ENCODE measurements at regions not wholly inside any gene's neighbourhood (a gene's known extent, or its start where the extent isn't known, plus 50 kb on each side); places are given as distances from the start of the nearest gene placed in this dataset.
"Not testable (repeated sequence)": the region's sequence is repeated elsewhere in the genome, so short reads cannot be mapped to it uniquely, and the experiment has no call there.

GRCh38 chr1:194447636-194448035, 1261.2 kb upstream of the B3GALT2 start:
- no peaks in the 10 kb centered on the region for H3K9me3 ChIP-seq (ENCODE audit: control insufficient read depth, insufficient read depth, low read length)

GRCh38 chr1:194445244-194445643, 1258.8 kb upstream of the B3GALT2 start:
- no CpG with 5 or more reads among the region's 2 CpGs for WGBS (ENCODE audit: insufficient coverage, insufficient read length)
- no peaks in the 10 kb centered on the region for H3K36me3 ChIP-seq (ENCODE audit: control insufficient read depth, insufficient read depth, low read length)

More at GRCh38 chr1:194447636-194448035, 1261.2 kb upstream of the B3GALT2 start:
- Histone ChIP-seq H3K36me3 (ENCODE audit: control insufficient read depth, insufficient read depth, low read length) (no peaks in the 10 kb centered on the region), H3K4me3 (ENCODE audit: low read length) (no peak overlapping the region), H3K27me3 (ENCODE audit: control insufficient read depth, insufficient read depth, low read length) (no peaks in the 10 kb centered on the region), H3K4me1 (ENCODE audit: control insufficient read depth, insufficient read depth, low read length) (no peaks in the 10 kb centered on the region), H3K27ac (ENCODE audit: low read length) (no peak overlapping the region)
- DNase-seq (ENCODE audit: low read depth, low spot score), result no peak
- WGBS (ENCODE audit: insufficient coverage, insufficient read length), result no CpG with 5 or more reads among the region's 2 CpGs

GRCh38 chr1:194442901-194443575, 1256.6 kb upstream of the B3GALT2 start:
- no peaks in the 10 kb centered on the region for H3K36me3 ChIP-seq (ENCODE audit: control insufficient read depth, insufficient read depth, low read length)
- H3K9me3 ChIP-seq (ENCODE audit: control insufficient read depth, insufficient read depth, low read length), result no peaks in the 10 kb centered on the region
- H3K27ac ChIP-seq (ENCODE audit: low read length), result no peak overlapping the region
- H3K4me1 ChIP-seq (ENCODE audit: control insufficient read depth, insufficient read depth, low read length), result no peaks in the 10 kb centered on the region
- H3K4me3 ChIP-seq (ENCODE audit: low read length), result no peak overlapping the region
- DNase-seq (ENCODE audit: low read depth, low spot score), result no peak
- WGBS (ENCODE audit: insufficient coverage, insufficient read length), result no CpG with 5 or more reads among the region's 9 CpGs
- H3K27me3 ChIP-seq (ENCODE audit: control insufficient read depth, insufficient read depth, low read length), result no peaks in the 10 kb centered on the region

More at GRCh38 chr1:194445244-194445643, 1258.8 kb upstream of the B3GALT2 start:
- Histone ChIP-seq H3K9me3 (ENCODE audit: control insufficient read depth, insufficient read depth, low read length) (no peaks in the 10 kb centered on the region), H3K4me3 (ENCODE audit: low read length) (no peak overlapping the region), H3K4me1 (ENCODE audit: control insufficient read depth, insufficient read depth, low read length) (no peaks in the 10 kb centered on the region), H3K27ac (ENCODE audit: low read length) (no peak overlapping the region), H3K27me3 (ENCODE audit: control insufficient read depth, insufficient read depth, low read length) (no peaks in the 10 kb centered on the region)
- DNase-seq (ENCODE audit: low read depth, low spot score), result no peak

- Histone ChIP-seq H3K4me3 (ENCODE audit: low read length) (no peak overlapping the region), H3K4me1 (ENCODE audit: control insufficient read depth, insufficient read depth, low read length) (no peaks in the 10 kb centered on the region), H3K9me3 (ENCODE audit: control insufficient read depth, insufficient read depth, low read length) (no peaks in the 10 kb centered on the region), H3K36me3 (ENCODE audit: control insufficient read depth, insufficient read depth, low read length) (no peaks in the 10 kb centered on the region), H3K27me3 (ENCODE audit: control insufficient read depth, insufficient read depth, low read length) (no peaks in the 10 kb centered on the region), H3K27ac (ENCODE audit: low read length) (no peak overlapping the region)
- no CpG with 5 or more reads among the region's 2 CpGs for WGBS (ENCODE audit: insufficient coverage, insufficient read length)
- DNase-seq (ENCODE audit: low read depth, low spot score), result no peak
These were observed 1250.7 kb upstream of the B3GALT2 start for GRCh38 chr1:194437135-194437534.

GRCh38 chr1:194431121-194431520, 1244.7 kb upstream of the B3GALT2 start:
- no CpG with 5 or more reads among the region's 21 CpGs for WGBS (ENCODE audit: insufficient coverage, insufficient read length)
- Histone ChIP-seq H3K4me3 (ENCODE audit: low read length) (no peak overlapping the region), H3K9me3 (ENCODE audit: control insufficient read depth, insufficient read depth, low read length) (no peaks in the 10 kb centered on the region), H3K27me3 (ENCODE audit: control insufficient read depth, insufficient read depth, low read length) (no peaks in the 10 kb centered on the region), H3K36me3 (ENCODE audit: control insufficient read depth, insufficient read depth, low read length) (no peaks in the 10 kb centered on the region), H3K27ac (ENCODE audit: low read length) (no peak overlapping the region), H3K4me1 (ENCODE audit: control insufficient read depth, insufficient read depth, low read length) (no peaks in the 10 kb centered on the region)
- no peak for DNase-seq (ENCODE audit: low read depth, low spot score)

GRCh38 chr1:194420706-194421105, 1234.3 kb upstream of the B3GALT2 start:
- DNase-seq (ENCODE audit: low read depth, low spot score), result no peak
- Histone ChIP-seq H3K4me3 (ENCODE audit: low read length) (no peak overlapping the region), H3K36me3 (ENCODE audit: control insufficient read depth, insufficient read depth, low read length) (no peaks in the 10 kb centered on the region), H3K27me3 (ENCODE audit: control insufficient read depth, insufficient read depth, low read length) (no peaks in the 10 kb centered on the region), H3K27ac (ENCODE audit: low read length) (no peak overlapping the region), H3K4me1 (ENCODE audit: control insufficient read depth, insufficient read depth, low read length) (no peaks in the 10 kb centered on the region), H3K9me3 (ENCODE audit: control insufficient read depth, insufficient read depth, low read length) (no peaks in the 10 kb centered on the region; the same call in 1 of the 2 replicates)
- no CpG with 5 or more reads among the region's 4 CpGs for WGBS (ENCODE audit: insufficient coverage, insufficient read length)

DNA sequence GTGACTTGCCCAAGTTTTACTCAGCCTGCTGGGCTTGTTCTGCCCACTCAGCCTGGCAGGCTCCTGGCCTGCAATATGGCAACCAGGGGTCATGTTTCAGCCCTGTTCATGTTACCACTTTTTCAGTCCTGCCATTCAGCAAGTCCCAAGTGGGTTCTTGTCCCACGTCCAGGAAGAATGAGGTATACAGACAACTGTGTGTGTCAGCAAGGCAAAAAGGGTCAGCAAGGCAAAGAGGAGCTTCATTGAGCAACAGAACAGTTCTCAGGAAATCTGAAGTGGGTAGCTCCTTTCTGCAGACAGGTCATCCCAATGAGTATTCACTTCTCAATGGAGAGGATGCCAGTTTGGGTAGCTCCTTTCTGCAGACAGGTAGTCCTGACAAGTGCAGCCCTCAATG, 1233.3 kb upstream of the B3GALT2 start:
- H3K36me3 ChIP-seq (ENCODE audit: control insufficient read depth, insufficient read depth, low read length), result no peaks in the 10 kb centered on the region
- H3K4me1 ChIP-seq (ENCODE audit: control insufficient read depth, insufficient read depth, low read length), result no peaks in the 10 kb centered on the region
- H3K27me3 ChIP-seq (ENCODE audit: control insufficient read depth, insufficient read depth, low read length), result no peaks in the 10 kb centered on the region
- H3K4me3 ChIP-seq (ENCODE audit: low read length), result no peak overlapping the region
- no peak overlapping the region for H3K27ac ChIP-seq (ENCODE audit: low read length)
- WGBS (ENCODE audit: insufficient coverage, insufficient read length), result no CpG with 5 or more reads among the region's 1 CpG
- no peaks in the 10 kb centered on the region; the same call in 1 of the 2 replicates for H3K9me3 ChIP-seq (ENCODE audit: control insufficient read depth, insufficient read depth, low read length)
- peak; percentile 4 for DNase-seq (ENCODE audit: low read depth, low spot score)

DNA sequence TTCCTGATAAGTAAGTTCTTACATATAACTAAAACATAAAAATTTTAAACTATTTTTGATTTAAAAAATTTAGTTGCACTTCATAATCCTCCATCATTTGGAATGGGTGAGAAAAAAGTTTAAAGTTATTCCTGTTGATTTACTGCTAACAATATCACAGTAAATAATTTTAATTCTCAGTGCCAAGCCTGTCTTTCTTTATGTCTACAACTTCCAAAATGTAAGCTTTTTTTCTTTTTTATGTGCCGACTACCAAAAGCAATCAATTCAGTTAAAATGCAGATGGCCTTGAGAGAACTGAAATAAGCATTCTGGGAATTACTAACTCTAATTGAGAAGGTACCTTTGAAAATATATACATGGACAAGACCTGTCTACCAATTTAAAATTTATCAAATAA, 1224.3 kb upstream of the B3GALT2 start:
- no peak for DNase-seq (ENCODE audit: low read depth, low spot score)
- WGBS (ENCODE audit: insufficient coverage, insufficient read length), result no CpG with 5 or more reads among the region's 1 CpG
- H3K4me1 ChIP-seq (ENCODE audit: control insufficient read depth, insufficient read depth, low read length), result no peaks in the 10 kb centered on the region
- H3K27ac ChIP-seq (ENCODE audit: low read length), result no peak overlapping the region
- H3K9me3 ChIP-seq (ENCODE audit: control insufficient read depth, insufficient read depth, low read length), result no peaks in the 10 kb centered on the region
- no peak overlapping the region for H3K4me3 ChIP-seq (ENCODE audit: low read length)
- H3K27me3 ChIP-seq (ENCODE audit: control insufficient read depth, insufficient read depth, low read length), result no peaks in the 10 kb centered on the region
- no peaks in the 10 kb centered on the region for H3K36me3 ChIP-seq (ENCODE audit: control insufficient read depth, insufficient read depth, low read length)

- H3K9me3 ChIP-seq (ENCODE audit: control insufficient read depth, insufficient read depth, low read length); H3K4me1 ChIP-seq (ENCODE audit: control insufficient read depth, insufficient read depth, low read length); H3K27ac ChIP-seq (ENCODE audit: low read length); H3K27me3 ChIP-seq (ENCODE audit: control insufficient read depth, insufficient read depth, low read length); H3K36me3 ChIP-seq (ENCODE audit: control insufficient read depth, insufficient read depth, low read length); H3K4me3 ChIP-seq (ENCODE audit: low read length); DNase-seq (ENCODE audit: low read depth, low spot score): not testable (repeated sequence)
- no CpG with 5 or more reads among the region's 2 CpGs for WGBS (ENCODE audit: insufficient coverage, insufficient read length)
These were observed 1220.8 kb upstream of the B3GALT2 start for GRCh38 chr1:194407238-194407637.

DNA sequence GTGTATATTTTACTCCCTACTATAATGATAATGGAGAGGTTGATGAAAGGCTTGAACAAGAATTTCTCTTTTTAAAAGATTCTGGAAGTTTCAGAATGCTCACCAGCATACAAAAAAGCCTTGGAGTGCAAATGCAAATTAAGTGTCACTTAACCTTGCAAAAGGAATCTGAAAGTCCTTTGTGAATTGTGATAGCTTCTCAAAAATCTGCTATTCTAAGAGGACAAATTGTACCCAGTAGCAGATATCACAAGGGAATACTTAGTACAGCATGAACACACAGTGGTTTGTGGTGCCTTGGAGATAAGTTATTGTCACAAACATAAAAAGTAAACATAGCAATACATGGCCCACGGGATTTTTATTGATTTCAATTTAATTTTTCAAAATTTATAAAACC, 1208.3 kb upstream of the B3GALT2 start:
- no peak overlapping the region for H3K4me3 ChIP-seq (ENCODE audit: low read length)
- H3K27ac ChIP-seq (ENCODE audit: low read length), result no peak overlapping the region
- DNase-seq (ENCODE audit: low read depth, low spot score), result no peak
- H3K36me3 ChIP-seq (ENCODE audit: control insufficient read depth, insufficient read depth, low read length), result no peaks in the 10 kb centered on the region
- H3K27me3 ChIP-seq (ENCODE audit: control insufficient read depth, insufficient read depth, low read length), result no peaks in the 10 kb centered on the region
- H3K4me1 ChIP-seq (ENCODE audit: control insufficient read depth, insufficient read depth, low read length), result no peaks in the 10 kb centered on the region
- no peaks in the 10 kb centered on the region for H3K9me3 ChIP-seq (ENCODE audit: control insufficient read depth, insufficient read depth, low read length)
- WGBS (ENCODE audit: insufficient coverage, insufficient read length), result no CpG with 5 or more reads among the region's 1 CpG

GRCh38 chr1:194387531-194387930, 1201.1 kb upstream of the B3GALT2 start:
- no peaks in the 10 kb centered on the region for H3K36me3 ChIP-seq (ENCODE audit: control insufficient read depth, insufficient read depth, low read length)
- no peak for DNase-seq (ENCODE audit: low read depth, low spot score)
- no peak overlapping the region for H3K27ac ChIP-seq (ENCODE audit: low read length)
- no peak overlapping the region for H3K4me3 ChIP-seq (ENCODE audit: low read length)
- no peaks in the 10 kb centered on the region for H3K4me1 ChIP-seq (ENCODE audit: control insufficient read depth, insufficient read depth, low read length)
- no peaks in the 10 kb centered on the region for H3K27me3 ChIP-seq (ENCODE audit: control insufficient read depth, insufficient read depth, low read length)
- no peaks in the 10 kb centered on the region for H3K9me3 ChIP-seq (ENCODE audit: control insufficient read depth, insufficient read depth, low read length)

Measured in iPS DF 6.9 (cell line).